ENCODE measurements at regions not wholly inside any gene's neighbourhood (a gene's known extent, or its start where the extent isn't known, plus 50 kb on each side); places are given as distances from the start of the nearest gene placed in this dataset.

- TF ChIP-seq CTCF (IDR thresholded peaks at IDR 0.05): no peak
- H3K4me3 ChIP-seq: no peak overlapping the region
- no peak for DNase-seq
- H3K27me3 ChIP-seq: no peaks in the 10 kb centered on the region
- ATAC-seq: no peak
- no peaks in the 10 kb centered on the region for H3K9me3 ChIP-seq
- H3K27ac ChIP-seq: no peak overlapping the region
- intact Hi-C loops (cut with DNase I): no loop called here
- H3K36me3 ChIP-seq: no peaks in the 10 kb centered on the region
- no peaks in the 10 kb centered on the region for H3K4me1 ChIP-seq
Observed at GRCh38 chr3:177787279-177788041, 590.2 kb upstream of the TBL1XR1 start.

- ATAC-seq: no peak
- H3K9me3 ChIP-seq: no peaks in the 10 kb centered on the region
Observed at GRCh38 chr3:177789500-177789899, 592.2 kb upstream of the TBL1XR1 start.

GRCh38 chr3:177792311-177793030 is 595.2 kb upstream of the TBL1XR1 start:
- DNase-seq: no peak
- Histone ChIP-seq H3K4me3 (no peak overlapping the region), H3K9me3 (no peaks in the 10 kb centered on the region), H3K27ac (no peak overlapping the region), H3K4me1 (no peaks in the 10 kb centered on the region), H3K36me3 (no peaks in the 10 kb centered on the region), H3K27me3 (no peaks in the 10 kb centered on the region)
- no peak for ATAC-seq
- TF ChIP-seq CTCF (IDR thresholded peaks at IDR 0.05): no peak
- intact Hi-C loops (cut with DNase I): no loop called here

More at GRCh38 chr3:177789500-177789899, 592.2 kb upstream of the TBL1XR1 start:
- Histone ChIP-seq H3K27ac (no peak overlapping the region), H3K4me3 (no peak overlapping the region), H3K36me3 (no peaks in the 10 kb centered on the region), H3K27me3 (no peaks in the 10 kb centered on the region), H3K4me1 (no peaks in the 10 kb centered on the region)
- TF ChIP-seq CTCF (IDR thresholded peaks at IDR 0.05): no peak
- DNase-seq: no peak
- intact Hi-C loops (cut with DNase I): no loop called here

GRCh38 chr3:177793451-177793850 is 596.2 kb upstream of the TBL1XR1 start:
- intact Hi-C loops (cut with DNase I): no loop called here
- H3K9me3 ChIP-seq: no peaks in the 10 kb centered on the region
- no peaks in the 10 kb centered on the region for H3K27me3 ChIP-seq
- H3K4me1 ChIP-seq: no peaks in the 10 kb centered on the region
- DNase-seq: no peak
- H3K27ac ChIP-seq: no peak overlapping the region
- TF ChIP-seq CTCF (IDR thresholded peaks at IDR 0.05): no peak
- no peak overlapping the region for H3K4me3 ChIP-seq
- H3K36me3 ChIP-seq: no peaks in the 10 kb centered on the region
- ATAC-seq: no peak

GRCh38 chr3:177795216-177795615 is 597.9 kb upstream of the TBL1XR1 start:
- Histone ChIP-seq H3K27ac (no peak overlapping the region), H3K4me3 (no peak overlapping the region), H3K4me1 (no peaks in the 10 kb centered on the region), H3K9me3 (no peaks in the 10 kb centered on the region), H3K27me3 (no peaks in the 10 kb centered on the region), H3K36me3 (no peaks in the 10 kb centered on the region)
- no peak for ATAC-seq
- TF ChIP-seq CTCF (IDR thresholded peaks at IDR 0.05): no peak
- no peak for DNase-seq
- intact Hi-C loops (cut with DNase I): no loop called here
